IPS-18c (cell line): ENCODE measurements at regions not wholly inside any gene's neighbourhood (a gene's known extent, or its start where the extent isn't known, plus 50 kb on each side); places are given as distances from the start of the nearest gene placed in this dataset.

ENCODE experiments used
- H3K4me3 ChIP-seq: 2 replicates; pipeline ENCODE4 v1.7.0; 2013; ENCODE audit warnings: low read depth, mild to moderate bottlenecking, low read length, moderate library complexity; ENCODE audit not compliant: insufficient read depth
- H3K9me3 ChIP-seq: one replicate; pipeline ENCODE4 v1.6.1; 2013; ENCODE audit warnings: mild to moderate bottlenecking, low read length, moderate library complexity; ENCODE audit not compliant: control insufficient read depth, insufficient read depth

GRCh38 chr20:39850246-39850645 is 838.8 kb downstream of the MAFB start:
- Histone ChIP-seq H3K4me3 (no peak overlapping the region), H3K9me3 (no peaks in the 10 kb centered on the region)

- no peak overlapping the region for H3K4me3 ChIP-seq
- H3K9me3 ChIP-seq, result no peaks in the 10 kb centered on the region
These were observed 839.4 kb downstream of the MAFB start for GRCh38 chr20:39849664-39850063.

- no peaks in the 10 kb centered on the region for H3K9me3 ChIP-seq
- no peak overlapping the region for H3K4me3 ChIP-seq
These were observed 839.9 kb downstream of the MAFB start for GRCh38 chr20:39849171-39849570.

- Histone ChIP-seq H3K9me3 (no peaks in the 10 kb centered on the region), H3K4me3 (no peak overlapping the region)
These were observed 849.5 kb downstream of the MAFB start for GRCh38 chr20:39839399-39840119.

- Histone ChIP-seq H3K4me3 (no peak overlapping the region), H3K9me3 (no peaks in the 10 kb centered on the region)
These were observed 851.5 kb downstream of the MAFB start for GRCh38 chr20:39837561-39837960.

GRCh38 chr20:39835130-39835842 is 853.8 kb downstream of the MAFB start:
- Histone ChIP-seq H3K9me3 (no peaks in the 10 kb centered on the region), H3K4me3 (no peak overlapping the region)

GRCh38 chr20:39830903-39831302 is 858.1 kb downstream of the MAFB start:
- no peaks in the 10 kb centered on the region for H3K9me3 ChIP-seq

GRCh38 chr20:39829661-39830060 is 859.4 kb downstream of the MAFB start:
- H3K9me3 ChIP-seq, result no peaks in the 10 kb centered on the region
- H3K4me3 ChIP-seq, result no peak overlapping the region

More at GRCh38 chr20:39830903-39831302, 858.1 kb downstream of the MAFB start:
- no peak overlapping the region for H3K4me3 ChIP-seq

- Histone ChIP-seq H3K9me3 (no peaks in the 10 kb centered on the region), H3K4me3 (no peak overlapping the region)
These were observed 859.8 kb downstream of the MAFB start for GRCh38 chr20:39829256-39829655.

GRCh38 chr20:39825950-39826349 is 863.1 kb downstream of the MAFB start:
- H3K4me3 ChIP-seq, result no peak overlapping the region
- no peaks in the 10 kb centered on the region for H3K9me3 ChIP-seq

GRCh38 chr20:39825524-39825923 is 863.4 kb downstream of the DHX35 start:
- Histone ChIP-seq H3K4me3 (no peak overlapping the region), H3K9me3 (no peaks in the 10 kb centered on the region)

- H3K9me3 ChIP-seq, result no peaks in the 10 kb centered on the region
- no peak overlapping the region for H3K4me3 ChIP-seq
These were observed 861.1 kb downstream of the DHX35 start for GRCh38 chr20:39823224-39823623.

GRCh38 chr20:39822667-39823066 is 860.5 kb downstream of the DHX35 start:
- no peaks in the 10 kb centered on the region for H3K9me3 ChIP-seq
- no peak overlapping the region for H3K4me3 ChIP-seq

- Histone ChIP-seq H3K4me3 (no peak overlapping the region), H3K9me3 (no peaks in the 10 kb centered on the region)
These were observed 851.2 kb downstream of the DHX35 start for GRCh38 chr20:39813190-39813829.

GRCh38 chr20:39812116-39812515 is 850.0 kb downstream of the DHX35 start:
- Histone ChIP-seq H3K4me3 (no peak overlapping the region), H3K9me3 (no peaks in the 10 kb centered on the region)

- H3K4me3 ChIP-seq, result no peak overlapping the region
- H3K9me3 ChIP-seq, result no peaks in the 10 kb centered on the region
These were observed 848.2 kb downstream of the DHX35 start for GRCh38 chr20:39810309-39810708.

GRCh38 chr20:39808613-39809012 is 846.5 kb downstream of the DHX35 start:
- H3K9me3 ChIP-seq, result no peaks in the 10 kb centered on the region
- H3K4me3 ChIP-seq, result no peak overlapping the region

GRCh38 chr20:39800548-39800947 is 838.4 kb downstream of the DHX35 start:
- Histone ChIP-seq H3K4me3 (no peak overlapping the region), H3K9me3 (no peaks in the 10 kb centered on the region)
